Neural cell (in vitro differentiated cells): ENCODE measurements at regions not wholly inside any gene's neighbourhood (a gene's known extent, or its start where the extent isn't known, plus 50 kb on each side); places are given as distances from the start of the nearest gene placed in this dataset.

ENCODE experiments used
- H2AFZ ChIP-seq: fragments of 200-600, 300-800 bp; sonication (generic), shearing (Covaris generic); 2 replicates; pipeline ENCODE4 v1.6.0; 2014; ENCODE audit warnings: low read depth, mild to moderate bottlenecking, antibody characterized with exemption, low read length, moderate library complexity
- H3F3A ChIP-seq: fragments of 200-600 bp; shearing (Covaris generic); 2 replicates; pipeline ENCODE4 v1.6.1; 2016; ENCODE audit warnings: mild to moderate bottlenecking, moderate library complexity, mixed read lengths, antibody characterized with exemption, low read length; ENCODE audit not compliant: insufficient read depth, poor library complexity, severe bottlenecking
- H3K27ac ChIP-seq: fragments of 200-600, 300-800 bp; sonication (generic), shearing (Covaris generic); 2 replicates; pipeline ENCODE4 v1.5.1; 2014; ENCODE audit warnings: mild to moderate bottlenecking, low read length, moderate library complexity
- H3K27me3 ChIP-seq: fragments of 300-800, 200-600 bp; sonication (generic), shearing (Covaris generic); 2 replicates; pipeline ENCODE4 v1.6.0; 2014; ENCODE audit warnings: mild to moderate bottlenecking, low read depth, low read length, moderate library complexity; ENCODE audit not compliant: insufficient read depth
- H3K36me3 ChIP-seq: fragments of 300-800, 200-600 bp; sonication (generic), shearing (Covaris generic); 2 replicates; pipeline ENCODE4 v1.5.1; 2014; ENCODE audit warnings: mild to moderate bottlenecking, antibody characterized with exemption, low read length, moderate library complexity; ENCODE audit not compliant: insufficient read depth
- H3K4me2 ChIP-seq: fragments of 300-800, 200-600 bp; sonication (generic), shearing (Covaris generic); 2 replicates; pipeline ENCODE4 v1.6.0; 2014; ENCODE audit warnings: mild to moderate bottlenecking, low read length
- H3K4me3 ChIP-seq: fragments of 300-800, 200-600 bp; sonication (generic), shearing (Covaris generic); 2 replicates; pipeline ENCODE4 v1.5.1; 2014; ENCODE audit warnings: mild to moderate bottlenecking, low read length, moderate library complexity
- H3K79me2 ChIP-seq: fragments of 200-600 bp; shearing (Covaris generic); replicated peaks from 2 replicates; pipeline ENCODE4 v1.6.0; 2014; ENCODE audit warnings: mild to moderate bottlenecking, low read length, moderate library complexity; ENCODE audit not compliant: insufficient read depth
- H3K9ac ChIP-seq: fragments of 300-800, 200-600 bp; sonication (generic), shearing (Covaris generic); 2 replicates; pipeline ENCODE4 v1.6.1; 2016; ENCODE audit warnings: mild to moderate bottlenecking, low read length, mixed read lengths
- H3K9me2 ChIP-seq: fragments of 200-600 bp; shearing (Covaris generic); 2 replicates; pipeline ENCODE4 v1.6.1; 2016; ENCODE audit warnings: mild to moderate bottlenecking, low read length, mixed read lengths; ENCODE audit not compliant: insufficient read depth
- H3K9me3 ChIP-seq: fragments of 200-600, 300-800 bp; sonication (generic), shearing (Covaris generic); 2 replicates; pipeline ENCODE4 v1.6.1; 2016; ENCODE audit warnings: mild to moderate bottlenecking, mixed run types, low read length, moderate library complexity, mixed read lengths
- H4K20me1 ChIP-seq: fragments of 200-600 bp; shearing (Covaris generic); 2 replicates; pipeline ENCODE4 v1.6.1; 2016; ENCODE audit warnings: mild to moderate bottlenecking, mixed run types; ENCODE audit not compliant: insufficient read depth
- CTCF ChIP-seq: fragments of 450-650 bp; IDR thresholded peaks from 2 replicates; pipeline ENCODE4 v1.5.1; 2014; ENCODE audit warnings: antibody characterized with exemption, mild to moderate bottlenecking, moderate library complexity; ENCODE audit not compliant: poor library complexity, severe bottlenecking
- EP300 ChIP-seq: fragments of 450-650 bp; conservative IDR thresholded peaks from 2 replicates; pipeline ENCODE4 v1.6.1; 2014; ENCODE audit warnings: antibody characterized with exemption, mild to moderate bottlenecking, moderate library complexity; ENCODE audit not compliant: poor library complexity, severe bottlenecking
- EZH2 ChIP-seq: fragments of 200-600, 300-800 bp; shearing (Covaris generic), sonication (generic); IDR thresholded peaks from 2 replicates; pipeline ENCODE4 v1.6.1; 2014; ENCODE audit warnings: antibody characterized with exemption, low read length, borderline replicate concordance, mild to moderate bottlenecking; ENCODE audit not compliant: insufficient read depth, poor library complexity, severe bottlenecking
- MXI1 ChIP-seq: fragments of 450-650 bp; conservative IDR thresholded peaks from 2 replicates; pipeline ENCODE4 v1.6.1; 2014; ENCODE audit warnings: antibody characterized with exemption, mild to moderate bottlenecking; ENCODE audit not compliant: poor library complexity, severe bottlenecking
- POLR2AphosphoS5 ChIP-seq: IDR thresholded peaks from 2 replicates; pipeline ENCODE4 v1.6.1; 2012
- RAD21 ChIP-seq: fragments of 450-650 bp; conservative IDR thresholded peaks from 2 replicates; pipeline ENCODE4 v1.6.1; 2014; ENCODE audit warnings: antibody characterized with exemption, mild to moderate bottlenecking, moderate library complexity
- SMC3 ChIP-seq: fragments of 450-650 bp; conservative IDR thresholded peaks from 2 replicates; pipeline ENCODE4 v1.6.1; 2014; ENCODE audit warnings: antibody characterized with exemption, mild to moderate bottlenecking, moderate library complexity; ENCODE audit not compliant: poor library complexity
- TAF1 ChIP-seq: IDR thresholded peaks from 2 replicates; pipeline ENCODE4 v1.6.1; 2012; ENCODE audit warnings: low read depth
- TF ChIP-seq, protein P1 (sequence below): IDR thresholded peaks from 2 replicates; pipeline ENCODE4 v1.6.1; 2012; ENCODE audit warnings: borderline replicate concordance

GRCh38 chr1:106232128-106232527 is 824.3 kb upstream of the PRMT6 start:
- Histone ChIP-seq H3K9me3 (no peaks in the 10 kb centered on the region), H3K4me2 (no peak overlapping the region), H3F3A (no peaks in the 10 kb centered on the region), H3K79me2 (no peaks in the 10 kb centered on the region), H3K9ac (no peak overlapping the region), H3K9me2 (no peaks in the 10 kb centered on the region), H3K4me3 (no peak overlapping the region), H3K36me3 (no peaks in the 10 kb centered on the region), H3K27ac (no peak overlapping the region), H3K27me3 (no peaks in the 10 kb centered on the region), H2AFZ (no peak overlapping the region), H4K20me1 (no peaks in the 10 kb centered on the region)
- TF ChIP-seq TAF1 (no peak), SMC3 (no peak), RAD21 (no peak), EZH2 (no peak), POLR2AphosphoS5 (no peak), CTCF (no peak), EP300 (no peak), MXI1 (no peak)
- TF ChIP-seq, protein P1, sequence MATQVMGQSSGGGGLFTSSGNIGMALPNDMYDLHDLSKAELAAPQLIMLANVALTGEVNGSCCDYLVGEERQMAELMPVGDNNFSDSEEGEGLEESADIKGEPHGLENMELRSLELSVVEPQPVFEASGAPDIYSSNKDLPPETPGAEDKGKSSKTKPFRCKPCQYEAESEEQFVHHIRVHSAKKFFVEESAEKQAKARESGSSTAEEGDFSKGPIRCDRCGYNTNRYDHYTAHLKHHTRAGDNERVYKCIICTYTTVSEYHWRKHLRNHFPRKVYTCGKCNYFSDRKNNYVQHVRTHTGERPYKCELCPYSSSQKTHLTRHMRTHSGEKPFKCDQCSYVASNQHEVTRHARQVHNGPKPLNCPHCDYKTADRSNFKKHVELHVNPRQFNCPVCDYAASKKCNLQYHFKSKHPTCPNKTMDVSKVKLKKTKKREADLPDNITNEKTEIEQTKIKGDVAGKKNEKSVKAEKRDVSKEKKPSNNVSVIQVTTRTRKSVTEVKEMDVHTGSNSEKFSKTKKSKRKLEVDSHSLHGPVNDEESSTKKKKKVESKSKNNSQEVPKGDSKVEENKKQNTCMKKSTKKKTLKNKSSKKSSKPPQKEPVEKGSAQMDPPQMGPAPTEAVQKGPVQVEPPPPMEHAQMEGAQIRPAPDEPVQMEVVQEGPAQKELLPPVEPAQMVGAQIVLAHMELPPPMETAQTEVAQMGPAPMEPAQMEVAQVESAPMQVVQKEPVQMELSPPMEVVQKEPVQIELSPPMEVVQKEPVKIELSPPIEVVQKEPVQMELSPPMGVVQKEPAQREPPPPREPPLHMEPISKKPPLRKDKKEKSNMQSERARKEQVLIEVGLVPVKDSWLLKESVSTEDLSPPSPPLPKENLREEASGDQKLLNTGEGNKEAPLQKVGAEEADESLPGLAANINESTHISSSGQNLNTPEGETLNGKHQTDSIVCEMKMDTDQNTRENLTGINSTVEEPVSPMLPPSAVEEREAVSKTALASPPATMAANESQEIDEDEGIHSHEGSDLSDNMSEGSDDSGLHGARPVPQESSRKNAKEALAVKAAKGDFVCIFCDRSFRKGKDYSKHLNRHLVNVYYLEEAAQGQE, result no peak

DNA sequence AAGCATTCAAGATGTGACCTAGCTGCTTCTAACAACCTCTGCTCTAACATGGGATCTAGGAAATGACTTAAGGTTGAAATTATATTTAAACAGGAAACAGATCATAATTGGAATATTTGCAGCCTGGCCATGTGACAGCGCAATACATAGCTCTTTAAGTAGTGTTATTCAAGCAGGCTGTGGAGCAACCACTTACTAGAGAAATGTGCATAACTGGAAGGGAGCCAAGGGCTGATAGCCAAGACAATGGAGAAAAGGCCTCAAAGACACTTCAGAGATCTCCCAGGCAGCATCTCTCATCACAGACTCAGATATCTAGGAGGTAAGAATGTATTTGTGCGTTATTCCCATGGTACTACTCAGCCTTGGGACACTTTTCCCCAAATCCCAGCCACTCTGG is 823.0 kb upstream of the PRMT6 start:
- no peaks in the 10 kb centered on the region for H3F3A ChIP-seq
- no peaks in the 10 kb centered on the region for H3K9me3 ChIP-seq
- no peaks in the 10 kb centered on the region for H3K27me3 ChIP-seq
- H3K9ac ChIP-seq, result no peak overlapping the region
- H3K79me2 ChIP-seq, result no peaks in the 10 kb centered on the region
- H3K4me2 ChIP-seq, result no peak overlapping the region
- H3K36me3 ChIP-seq, result no peaks in the 10 kb centered on the region
- no peak overlapping the region for H2AFZ ChIP-seq
- TF ChIP-seq CTCF (no peak), SMC3 (no peak), EP300 (no peak), EZH2 (no peak), MXI1 (no peak), POLR2AphosphoS5 (no peak), TAF1 (no peak), RAD21 (no peak)
- TF ChIP-seq, protein P1, result no peak
- H3K9me2 ChIP-seq, result no peaks in the 10 kb centered on the region
- H3K4me3 ChIP-seq, result no peak overlapping the region
- H3K27ac ChIP-seq, result no peak overlapping the region
- no peaks in the 10 kb centered on the region for H4K20me1 ChIP-seq
